ENCODE measurements at regions not wholly inside any gene's neighbourhood (a gene's known extent, or its start where the extent isn't known, plus 50 kb on each side); places are given as distances from the start of the nearest gene placed in this dataset.
"Not testable (repeated sequence)": the region's sequence is repeated elsewhere in the genome, so short reads cannot be mapped to it uniquely, and the experiment has no call there.

GRCh38 chr3:106327696-106328025, 458.8 kb upstream of the CBLB start:
- DNase-seq, result no peak

GRCh38 chr3:106328224-106328623, 459.4 kb upstream of the CBLB start:
- DNase-seq, result no peak

DNA sequence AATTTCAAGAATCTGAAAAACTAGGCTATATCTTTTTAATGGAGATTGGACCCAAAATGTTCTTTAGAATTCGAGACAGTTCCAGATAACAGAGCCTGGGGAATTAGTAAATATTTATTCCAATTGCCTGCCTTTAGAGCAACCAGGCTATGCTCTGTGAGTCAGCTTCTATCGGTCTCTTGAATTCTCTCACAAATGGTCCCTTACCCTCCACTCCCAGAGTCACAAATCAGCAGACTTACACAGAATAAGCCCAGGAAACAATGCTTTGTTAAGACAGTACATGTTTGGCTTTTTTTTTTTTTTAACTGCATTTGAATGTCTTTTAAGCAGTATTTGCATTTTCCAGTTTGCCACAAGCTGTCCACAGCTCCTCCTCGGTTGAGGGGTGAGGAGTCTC, 460.7 kb upstream of the CBLB start:
- no peak for DNase-seq

GRCh38 chr3:106331636-106332035, 462.8 kb upstream of the CBLB start:
- no peak for DNase-seq

GRCh38 chr3:106332129-106332528, 463.3 kb upstream of the CBLB start:
- no peak for DNase-seq

- DNase-seq, result no peak
These were observed 464.1 kb upstream of the CBLB start for GRCh38 chr3:106332884-106333283.

DNA sequence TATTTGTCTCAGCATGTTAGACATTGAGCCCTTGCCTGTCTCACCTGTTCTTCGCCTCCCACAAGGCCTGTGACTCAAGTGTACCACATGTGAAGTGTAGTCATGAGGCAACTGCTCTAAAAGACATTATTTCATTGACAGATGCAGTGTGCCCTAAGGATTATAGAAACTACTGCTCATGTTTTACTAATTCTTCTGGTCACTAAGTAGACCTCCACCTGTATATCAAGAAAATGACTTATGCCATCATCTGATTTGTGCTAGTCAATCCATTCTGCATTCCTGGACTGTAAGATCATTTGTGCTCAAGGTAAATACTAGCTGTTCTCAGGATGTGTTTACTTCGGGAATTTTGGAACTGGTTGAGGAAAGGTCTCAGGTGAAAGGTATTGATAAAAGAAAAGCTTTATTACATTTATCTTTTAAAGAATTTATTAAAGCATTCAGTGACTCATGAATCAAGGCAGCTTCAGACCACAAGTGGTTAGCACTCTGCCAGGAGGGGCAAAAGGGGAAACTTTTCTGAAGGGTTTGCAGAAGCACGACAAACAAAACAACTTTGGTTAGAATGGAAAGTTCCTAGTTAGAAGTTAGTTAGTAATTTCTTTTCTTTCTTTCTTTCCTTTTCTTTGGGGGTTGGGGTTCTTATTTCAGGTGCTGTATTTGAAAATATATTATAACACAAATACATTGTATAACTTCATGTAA, 465.3 kb upstream of the CBLB start:
- DNase-seq, result no peak

DNA sequence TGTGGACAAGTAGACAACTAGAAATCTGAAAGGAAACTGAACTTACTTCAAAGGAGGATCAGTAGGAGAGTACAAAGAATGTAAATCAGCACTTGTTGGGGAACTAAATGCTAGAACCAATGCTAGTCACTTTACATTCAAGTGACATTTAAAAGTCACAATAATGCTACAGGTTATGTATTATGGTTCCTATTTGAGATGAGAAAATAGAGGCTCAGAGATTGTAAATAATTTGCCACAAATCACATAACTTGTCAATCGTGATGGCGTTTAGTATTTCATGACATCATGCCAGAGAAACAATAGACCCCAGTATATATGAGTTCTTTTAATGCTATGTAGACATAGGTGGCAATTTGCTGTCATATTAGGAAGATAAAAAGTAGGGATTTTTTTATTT, 467.8 kb upstream of the CBLB start:
- no peak for DNase-seq

DNA sequence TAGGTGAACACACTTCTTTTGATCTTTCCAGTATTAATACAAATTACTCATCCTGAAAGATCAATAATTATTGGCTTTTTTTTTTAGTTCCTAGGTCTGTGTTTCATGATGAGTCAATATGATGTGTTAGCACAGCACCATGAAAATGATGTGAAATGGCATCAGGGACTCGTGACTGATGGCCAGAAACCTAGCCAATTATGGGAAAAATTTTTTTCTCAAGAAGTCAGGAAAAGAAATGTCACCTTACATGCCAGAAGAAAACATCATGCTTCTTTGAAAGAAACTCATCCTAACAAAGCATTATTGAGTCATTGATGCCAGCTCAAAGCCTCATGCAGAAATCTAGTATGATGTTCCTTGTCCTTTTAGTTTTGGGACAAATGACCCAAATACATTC, 468.3 kb upstream of the CBLB start:
- no peak for DNase-seq

DNA sequence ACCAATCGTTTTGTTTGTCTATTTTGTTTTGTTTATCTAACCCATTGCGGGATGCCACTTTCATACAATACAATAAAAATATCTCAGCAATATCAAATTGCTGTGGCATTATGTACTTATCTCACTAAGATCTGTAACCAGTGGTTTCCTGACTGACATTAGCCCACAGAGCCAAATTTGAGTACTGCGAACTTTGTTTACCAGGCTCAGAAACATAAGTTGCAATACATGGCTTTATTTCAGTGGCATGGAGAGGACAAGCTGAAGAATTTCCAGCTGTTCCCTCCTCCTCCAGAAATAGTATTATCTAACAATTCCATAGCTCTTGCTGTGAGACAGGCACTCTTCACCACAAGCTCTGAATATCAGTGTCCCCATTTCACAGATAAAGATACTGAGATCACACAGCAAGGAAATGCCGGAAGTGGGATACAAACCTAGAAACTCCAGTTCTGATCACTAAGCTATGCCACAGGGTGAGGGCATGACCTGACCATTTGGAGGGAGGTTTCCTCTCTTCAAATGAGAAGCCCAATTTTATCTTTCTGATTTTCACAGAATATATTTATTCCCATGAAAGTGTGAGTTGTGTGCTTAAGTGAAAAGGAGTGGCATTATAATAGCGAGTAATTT, 469.9 kb upstream of the CBLB start:
- DNase-seq, result no peak

DNA sequence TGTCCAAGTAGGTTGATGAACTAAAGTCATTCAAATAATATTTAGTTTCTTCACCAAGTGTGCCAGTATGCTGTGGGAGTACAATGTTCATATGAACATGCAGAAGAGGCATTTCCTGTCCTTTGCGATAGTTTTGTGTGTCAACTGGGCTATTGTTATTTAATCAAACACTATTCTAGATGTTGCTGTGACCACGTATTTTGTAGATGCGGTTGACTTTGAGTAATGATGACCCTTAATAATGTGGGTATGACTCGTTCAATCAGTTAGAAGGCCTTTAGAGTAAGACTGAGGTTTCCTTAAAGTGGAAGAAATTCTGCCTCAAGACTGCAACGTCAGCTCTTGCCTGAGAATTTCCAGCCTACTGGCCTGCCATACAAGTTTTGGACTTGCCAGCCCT, 470.7 kb upstream of the CBLB start:
- no peak for DNase-seq

- DNase-seq, result peak; percentile 12
These were observed 472.3 kb upstream of the CBLB start for GRCh38 chr3:106341087-106341486.

DNA sequence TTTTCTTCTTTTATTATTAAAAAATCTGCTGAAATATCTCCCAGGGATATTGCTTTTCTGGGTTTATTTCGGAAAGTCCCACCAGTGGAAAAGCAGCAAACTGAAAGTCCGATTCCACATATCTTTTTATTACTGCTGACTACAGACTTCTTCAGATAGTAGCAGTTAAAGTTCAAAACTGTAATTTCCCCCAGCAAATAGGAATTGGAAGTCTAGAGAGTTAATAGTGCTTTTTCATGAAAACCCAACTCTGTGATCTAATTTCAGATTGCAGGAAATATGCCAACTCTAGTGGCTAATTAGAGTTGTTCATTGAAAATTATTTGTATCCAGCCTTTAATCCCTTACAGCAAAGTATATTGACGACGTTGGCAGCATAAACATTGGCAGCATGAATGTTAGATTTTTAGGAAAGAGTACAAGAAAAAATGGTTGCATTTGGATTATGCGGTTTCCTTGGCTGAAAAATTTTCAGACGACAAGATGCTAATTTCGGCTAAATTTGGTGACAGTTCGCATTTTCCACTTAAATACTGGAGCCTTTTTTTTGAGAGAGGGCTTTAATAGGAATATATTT, 472.9 kb upstream of the CBLB start:
- DNase-seq, result no peak

GRCh38 chr3:106342386-106342785, 473.6 kb upstream of the CBLB start:
- no peak for DNase-seq

DNA sequence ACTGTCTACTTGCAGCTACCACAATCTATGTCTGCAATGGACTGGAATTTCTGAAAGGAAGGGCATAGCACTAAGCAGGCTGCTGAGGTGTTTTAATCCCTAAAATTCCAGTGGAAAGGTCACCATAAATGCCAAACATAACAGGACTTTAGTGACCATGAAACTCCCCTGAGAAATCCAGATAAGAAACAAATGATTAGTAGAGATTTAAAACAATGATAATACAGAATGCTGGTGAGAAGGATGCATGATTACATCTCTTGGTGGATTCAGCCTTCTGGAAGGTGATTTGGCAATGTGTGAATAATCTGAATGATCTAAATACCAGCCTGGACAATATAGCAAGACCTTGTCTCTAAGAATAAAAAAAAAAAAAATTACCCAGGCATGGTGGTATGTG, 475.0 kb upstream of the CBLB start:
- no peak for DNase-seq

DNA sequence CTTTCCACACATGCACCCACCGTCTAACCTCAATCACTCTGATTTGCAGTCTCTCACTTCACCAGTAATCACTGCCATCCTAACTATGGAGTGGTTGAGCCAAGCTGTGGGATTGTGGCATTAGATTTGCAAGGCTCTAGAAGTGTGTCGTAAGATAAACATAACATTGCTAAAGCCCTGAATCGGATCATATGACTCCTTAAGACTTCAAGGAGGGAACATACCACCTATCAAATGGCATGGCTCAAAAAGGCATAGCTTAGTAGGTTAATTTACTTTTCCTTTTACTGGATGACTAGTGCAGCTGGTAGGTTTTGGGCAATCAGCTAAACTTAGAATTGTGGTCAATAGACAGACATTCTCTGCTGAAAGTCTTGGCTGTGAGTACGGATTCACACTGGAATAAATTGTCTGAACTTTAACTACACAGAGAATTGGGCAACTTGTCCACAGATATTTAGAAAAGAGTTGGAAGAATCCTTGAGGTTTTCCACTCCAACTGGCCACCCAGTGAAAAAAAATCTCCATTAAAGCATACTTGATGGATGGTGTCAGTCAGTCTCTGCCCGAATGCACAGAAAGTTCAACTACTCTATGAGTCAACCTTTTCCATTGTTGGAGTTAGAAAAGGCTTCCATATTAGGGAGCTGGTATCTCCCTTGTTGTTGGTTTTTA, 476.7 kb upstream of the CBLB start:
- DNase-seq, result no peak

DNA sequence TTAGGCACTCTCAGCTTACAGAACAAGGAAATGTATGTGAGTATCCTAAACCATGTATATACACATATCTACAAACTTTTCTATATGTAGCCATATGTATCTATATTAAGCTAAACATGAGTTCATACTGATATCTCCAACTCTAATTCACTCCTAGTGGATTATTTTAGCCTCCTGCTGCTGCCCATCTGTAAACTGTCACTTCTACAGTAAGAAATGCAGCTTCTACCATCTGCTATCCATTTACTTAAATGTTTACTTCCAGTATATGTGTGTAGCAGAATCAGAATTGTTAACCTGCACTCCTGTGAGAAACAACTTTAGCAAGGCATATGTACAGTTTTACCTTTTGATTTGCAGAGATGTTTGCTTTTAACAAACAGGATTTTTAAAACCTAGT, 478.5 kb upstream of the CBLB start:
- DNase-seq, result no peak

GRCh38 chr3:106348139-106348690, 479.4 kb upstream of the CBLB start:
- no peak for DNase-seq

- DNase-seq, result no peak
These were observed 480.5 kb upstream of the CBLB start for GRCh38 chr3:106349191-106349881.

DNA sequence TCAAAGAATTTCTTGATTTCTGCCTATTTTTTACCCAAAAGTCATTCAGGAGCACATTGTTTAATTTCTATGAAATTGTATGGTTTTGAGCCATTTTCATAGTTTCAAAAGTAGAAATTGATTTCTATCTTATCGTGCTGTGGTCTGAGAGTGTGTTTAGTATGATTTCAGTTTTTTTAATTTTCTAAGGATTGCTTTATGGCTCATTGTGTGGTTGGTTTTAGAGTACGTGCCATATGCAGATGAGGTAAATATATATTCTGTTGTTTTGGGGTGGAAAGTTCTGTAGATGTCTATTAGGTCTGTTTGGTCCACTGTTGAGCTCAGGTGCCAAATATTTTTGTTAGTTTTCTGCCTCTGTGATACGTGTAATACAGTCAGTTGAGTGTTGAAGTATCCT, 487.1 kb upstream of the CBLB start:
- no peak for DNase-seq

DNA sequence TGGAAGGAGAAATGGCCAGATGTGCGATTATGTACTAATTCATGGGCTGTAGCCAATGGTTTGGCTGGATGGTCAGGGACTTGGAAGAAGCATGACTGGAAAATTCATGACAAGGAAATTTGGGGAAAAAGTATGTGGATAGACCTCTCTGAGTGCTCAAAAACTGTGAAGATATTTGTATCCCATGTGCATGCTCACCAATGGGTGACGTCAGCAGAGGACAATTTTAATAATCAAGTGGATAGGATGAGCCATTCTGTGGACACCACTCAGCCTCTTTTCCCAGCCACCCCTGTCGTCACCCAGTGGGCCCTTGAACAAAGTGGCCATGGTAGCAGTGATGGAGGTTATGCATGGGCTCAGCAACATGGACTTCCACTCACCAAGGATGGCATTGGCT, 490.9 kb upstream of the CBLB start:
- no peak for DNase-seq

- DNase-seq, result not testable (repeated sequence)
These were observed 492.1 kb upstream of the CBLB start for GRCh38 chr3:106360901-106361300.

GRCh38 chr3:106364477-106364876, 495.7 kb upstream of the CBLB start:
- no peak for DNase-seq

Measured in NCI-H146 (cell line).